GM06990 (cell line): ENCODE measurements at regions not wholly inside any gene's neighbourhood (a gene's known extent, or its start where the extent isn't known, plus 50 kb on each side); places are given as distances from the start of the nearest gene placed in this dataset.

Source experiments
- DNase-seq: peaks from one replicate; pipeline ENCODE4 v3.0.0-alpha.2; 2011; ENCODE audit not compliant: insufficient read length; ENCODE audit errors: extremely low read depth
- H3K27me3 ChIP-seq: replicated peaks from 2 replicates; pipeline ENCODE4 v1.6.0; 2011; ENCODE audit warnings: low read length; ENCODE audit not compliant: control insufficient read depth, insufficient read depth
- H3K36me3 ChIP-seq: 2 replicates; pipeline ENCODE4 v1.5.1; 2011; ENCODE audit warnings: low read length; ENCODE audit not compliant: control insufficient read depth, insufficient read depth
- H3K4me3 ChIP-seq: replicated peaks from 2 replicates; pipeline ENCODE4 v1.5.1; 2011; ENCODE audit warnings: low read depth, mild to moderate bottlenecking, control low read depth, low read length
- CTCF ChIP-seq: IDR thresholded peaks from 2 replicates; pipeline ENCODE4 v1.5.1; 2011; ENCODE audit warnings: low read length, control low read depth, mild to moderate bottlenecking, inconsistent platforms; ENCODE audit not compliant: insufficient read depth, poor library complexity, severe bottlenecking

GRCh38 chr6:156457601-156458000, 319.6 kb upstream of the ARID1B start:
- no peak for TF ChIP-seq CTCF
- Histone ChIP-seq H3K36me3 (no peaks in the 10 kb centered on the region), H3K4me3 (no peak overlapping the region), H3K27me3 (no peaks in the 10 kb centered on the region; the same call in 1 of the 2 replicates)
- DNase-seq = no peak

GRCh38 chr6:156455847-156456246, 321.3 kb upstream of the ARID1B start:
- no peak for DNase-seq
- Histone ChIP-seq H3K27me3 (no peaks in the 10 kb centered on the region; the same call in 1 of the 2 replicates), H3K4me3 (no peak overlapping the region), H3K36me3 (no peaks in the 10 kb centered on the region)
- TF ChIP-seq CTCF = no peak

GRCh38 chr6:156454867-156455266, 322.3 kb upstream of the ARID1B start:
- no peaks in the 10 kb centered on the region; the same call in 1 of the 2 replicates for H3K27me3 ChIP-seq
- DNase-seq = no peak
- no peak overlapping the region for H3K4me3 ChIP-seq
- TF ChIP-seq CTCF = no peak
- no peaks in the 10 kb centered on the region for H3K36me3 ChIP-seq

GRCh38 chr6:156451726-156452125, 325.5 kb upstream of the ARID1B start:
- no peak overlapping the region for H3K4me3 ChIP-seq
- DNase-seq = no peak
- H3K36me3 ChIP-seq = no peaks in the 10 kb centered on the region
- H3K27me3 ChIP-seq = no peaks in the 10 kb centered on the region; the same call in 1 of the 2 replicates
- no peak for TF ChIP-seq CTCF

- Histone ChIP-seq H3K4me3 (no peak overlapping the region), H3K36me3 (no peaks in the 10 kb centered on the region), H3K27me3 (no peaks in the 10 kb centered on the region; the same call in 1 of the 2 replicates)
- no peak for DNase-seq
- TF ChIP-seq CTCF = no peak
Observed at GRCh38 chr6:156451088-156451487, 326.1 kb upstream of the ARID1B start.

GRCh38 chr6:156450421-156450820, 326.8 kb upstream of the ARID1B start:
- H3K27me3 ChIP-seq = no peaks in the 10 kb centered on the region; the same call in 1 of the 2 replicates
- TF ChIP-seq CTCF = no peak
- DNase-seq = no peak
- no peaks in the 10 kb centered on the region for H3K36me3 ChIP-seq
- no peak overlapping the region for H3K4me3 ChIP-seq
